Renal cortex interstitium (tissue), 11 donors: ENCODE measurements at regions not wholly inside any gene's neighbourhood (a gene's known extent, or its start where the extent isn't known, plus 50 kb on each side); places are given as distances from the start of the nearest gene placed in this dataset.

Source experiments
- DNase-seq, 11 donors: peaks; one replicate each; pipeline ENCODE4 v3.0.0-alpha.2; 2013; ENCODE audit warnings: low read depth in 9 of 11, low spot score in 4 of 11; ENCODE audit errors: extremely low read depth in 1 of 11

DNA sequence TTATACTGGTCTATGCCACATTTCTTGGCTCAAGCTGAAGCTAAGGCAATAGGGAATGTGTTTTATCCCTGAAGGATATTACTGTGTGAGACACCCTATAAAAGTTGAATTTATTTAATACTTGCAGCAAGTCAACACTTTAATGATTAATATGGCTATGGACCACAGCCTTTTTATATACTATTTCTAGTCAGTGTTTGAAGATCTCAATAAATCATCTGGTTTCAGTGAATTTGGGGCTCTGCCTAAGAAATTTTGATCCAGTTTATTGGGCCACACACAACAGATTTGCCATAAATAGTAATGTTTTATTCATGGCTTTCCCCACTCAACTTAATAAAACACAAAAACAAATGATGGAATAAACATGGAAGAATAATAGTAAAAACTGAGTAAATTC lies 698.3 kb downstream of the ADGRL2 start:
- peak in 6 of 11 donors; percentile 13 to 50 (median 35) for DNase-seq

DNA sequence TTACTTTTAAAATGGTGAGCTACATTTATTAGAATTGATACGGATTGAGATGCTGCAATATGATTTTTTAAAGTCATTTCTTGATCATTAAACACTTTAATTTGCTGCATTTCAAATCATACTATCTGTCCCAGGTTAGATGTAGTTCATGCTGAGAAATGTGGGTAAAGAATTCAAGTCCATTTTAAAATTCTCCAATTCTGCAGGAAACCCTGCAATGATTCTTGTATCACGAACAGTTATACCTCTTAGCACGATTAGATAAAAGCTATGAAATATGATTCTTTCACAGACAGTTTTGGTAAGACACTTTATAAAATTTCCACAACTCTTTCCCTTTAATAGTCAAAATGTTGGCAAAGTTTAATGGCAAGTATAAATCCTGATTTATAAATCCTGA lies 693.4 kb downstream of the ADGRL2 start:
- no peak for DNase-seq

DNA sequence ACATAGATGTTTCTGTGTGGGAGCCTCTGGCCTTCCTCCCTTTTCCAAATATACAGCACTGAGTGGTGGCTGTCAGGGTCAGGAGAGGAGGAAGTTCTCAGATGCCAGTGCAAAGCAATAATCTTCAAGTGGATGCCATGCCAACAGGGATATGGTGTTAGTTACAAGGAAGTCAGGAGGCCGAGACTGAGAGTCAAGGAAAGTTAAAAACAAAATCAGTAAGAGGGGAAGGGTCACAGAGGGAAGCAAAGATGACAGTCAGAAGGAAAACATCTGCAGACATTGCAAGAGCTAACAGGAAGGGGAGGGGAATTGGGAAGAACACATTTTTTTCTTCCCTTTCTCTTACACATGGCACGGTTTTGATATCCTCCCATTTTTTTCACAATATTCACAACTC lies 691.4 kb downstream of the ADGRL2 start:
- peak in 7 of 11 donors; percentile 5 to 50 (median 30) for DNase-seq

DNA sequence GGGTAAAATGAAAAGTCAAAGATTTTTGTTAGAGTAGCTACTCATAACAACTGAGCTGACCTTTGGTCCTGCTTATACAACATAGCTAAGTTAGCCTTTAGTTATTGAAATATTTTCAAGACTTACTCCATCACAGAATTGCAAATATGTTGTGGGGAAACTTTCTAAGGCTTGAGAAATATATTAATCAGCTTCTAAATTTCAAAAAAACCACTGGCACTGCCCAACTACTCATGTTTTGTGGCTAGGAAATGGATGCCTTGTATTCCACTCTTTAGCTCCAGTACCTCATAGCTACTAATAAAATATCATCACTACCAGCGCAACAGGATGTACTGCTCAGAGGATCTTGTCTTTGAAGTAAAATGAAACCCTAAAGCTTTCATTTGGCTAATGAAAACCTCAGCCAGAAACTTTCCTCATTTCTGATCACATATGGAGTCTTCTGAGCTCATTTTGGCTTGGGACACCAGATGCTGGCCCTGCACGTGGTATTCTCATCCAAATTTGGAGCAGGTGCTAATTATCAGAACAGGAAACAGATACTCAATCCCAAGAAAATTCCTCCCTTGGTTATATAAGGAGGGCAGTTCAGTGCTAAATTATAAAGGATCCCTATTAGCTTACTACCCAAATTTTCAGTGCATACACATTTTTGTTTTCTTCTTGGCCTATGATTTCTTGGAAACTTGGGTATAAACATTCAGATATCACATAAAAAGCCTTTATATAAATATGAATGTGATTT lies 690.7 kb downstream of the ADGRL2 start:
- DNase-seq: peak in 2 of 11 donors; percentile 4 to 19

DNA sequence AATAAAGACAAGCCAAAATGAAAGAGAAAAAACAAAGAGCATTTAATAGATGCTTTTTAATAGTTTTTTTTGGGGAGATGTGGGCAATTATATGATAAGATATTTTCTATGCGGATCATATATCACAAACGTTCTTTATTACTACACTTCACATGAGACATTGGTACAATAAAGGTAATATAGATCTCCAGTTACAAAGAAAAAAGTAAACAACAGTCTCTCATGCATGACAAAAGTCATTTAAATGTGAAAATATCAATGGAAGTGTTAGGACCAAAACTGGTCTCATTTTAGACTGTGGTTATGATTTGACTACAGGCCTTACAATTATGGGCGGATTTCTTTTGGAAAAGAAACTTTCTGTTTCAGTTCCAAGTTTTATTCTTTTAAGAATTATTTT lies 687.0 kb downstream of the ADGRL2 start:
- no peak for DNase-seq

DNA sequence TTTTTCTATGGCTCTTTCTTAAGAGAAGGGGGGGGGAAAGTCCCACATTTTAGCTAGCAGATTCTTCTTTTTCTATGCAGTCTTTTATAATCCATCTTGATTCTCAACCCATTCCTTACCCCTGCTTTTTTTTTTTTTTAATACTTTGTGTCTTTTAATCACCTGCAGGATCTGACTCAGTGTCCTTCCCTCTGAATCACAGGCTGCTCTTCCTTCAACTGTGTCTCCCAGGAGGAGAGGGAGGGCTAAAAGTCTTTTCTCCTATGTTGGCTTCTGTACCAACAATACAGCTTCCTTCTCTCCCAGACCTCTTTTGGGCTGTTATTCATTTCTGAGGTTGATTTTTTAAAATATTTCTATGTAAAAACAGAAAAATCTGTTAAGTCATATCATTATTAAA lies 686.2 kb downstream of the ADGRL2 start:
- no peak for DNase-seq

DNA sequence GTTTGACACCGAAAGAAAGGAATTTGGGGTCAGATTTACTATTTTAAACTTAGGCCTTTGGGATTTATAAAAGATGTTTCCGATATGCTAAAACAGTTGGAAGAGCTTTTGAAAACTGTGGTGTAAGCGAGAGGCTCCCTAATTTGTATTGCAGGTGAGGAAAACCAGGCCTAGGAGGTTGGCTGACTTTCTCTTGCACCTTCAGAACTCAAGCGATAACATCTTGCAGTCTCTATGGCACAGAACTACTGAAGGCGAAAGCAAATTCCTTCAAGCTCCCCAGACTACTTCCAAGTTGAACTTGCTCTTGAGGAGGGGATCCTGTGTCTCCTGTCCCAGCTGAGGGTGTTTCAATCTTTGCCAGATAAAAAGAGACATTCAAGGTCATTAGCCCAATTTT lies 685.7 kb downstream of the ADGRL2 start:
- no peak for DNase-seq

DNA sequence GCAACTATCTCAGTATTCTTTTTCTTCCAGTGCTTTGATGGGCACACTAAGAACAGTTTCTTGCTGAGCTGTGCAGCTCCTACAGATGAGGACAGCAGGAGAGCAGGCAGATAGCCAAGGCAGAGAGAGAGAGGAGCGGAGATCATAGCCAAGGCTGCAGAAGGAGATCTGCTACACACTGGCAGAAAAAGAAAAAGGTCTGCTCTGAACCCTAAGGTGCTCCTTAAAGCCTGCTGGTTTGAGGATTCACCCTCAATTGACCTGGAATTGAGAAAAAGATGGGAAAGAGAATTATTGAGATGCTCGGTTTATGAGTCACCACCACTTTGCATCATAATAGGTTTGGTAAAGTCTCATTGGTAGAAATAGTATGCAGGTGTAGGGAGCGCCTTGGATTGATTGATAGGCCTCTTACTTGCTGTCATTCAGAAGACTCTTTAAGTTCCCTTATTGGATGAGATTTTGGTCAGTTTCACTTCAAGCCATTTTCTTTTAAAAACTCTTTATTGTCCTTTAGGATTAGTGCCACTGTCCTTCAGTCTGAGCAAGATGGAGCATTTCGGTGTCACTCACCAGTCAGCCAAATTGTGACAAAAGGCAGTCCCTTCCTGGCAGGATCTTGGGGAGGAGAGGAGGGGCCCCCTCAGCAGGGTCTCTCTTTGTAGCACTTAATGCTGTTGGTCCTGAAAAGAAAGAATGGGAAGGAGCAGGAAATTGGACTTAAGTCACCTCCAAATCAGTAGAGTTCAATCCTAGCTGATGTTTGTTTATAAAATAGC lies 685.0 kb downstream of the ADGRL2 start:
- DNase-seq: peak in 1 of 11 donors; percentile 7

DNA sequence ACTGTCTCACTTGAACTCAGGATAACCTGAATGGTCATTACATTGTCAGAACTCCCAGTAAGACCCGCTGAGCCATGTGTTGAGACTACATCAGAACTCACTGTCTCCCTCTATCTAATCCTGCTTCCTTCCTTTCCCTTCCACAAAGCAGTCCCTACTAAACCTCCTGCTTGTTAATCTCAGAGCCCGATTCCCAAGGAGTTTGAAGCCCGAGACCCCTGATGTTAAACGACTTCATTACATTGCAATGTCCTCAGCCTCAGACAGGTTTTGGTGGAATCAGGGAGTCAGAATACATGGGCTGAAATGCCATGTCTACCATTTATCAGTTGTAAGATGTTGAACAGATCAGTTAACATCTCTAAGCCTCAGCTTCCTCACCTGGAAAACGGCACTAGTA lies 682.4 kb downstream of the ADGRL2 start:
- no peak for DNase-seq

DNA sequence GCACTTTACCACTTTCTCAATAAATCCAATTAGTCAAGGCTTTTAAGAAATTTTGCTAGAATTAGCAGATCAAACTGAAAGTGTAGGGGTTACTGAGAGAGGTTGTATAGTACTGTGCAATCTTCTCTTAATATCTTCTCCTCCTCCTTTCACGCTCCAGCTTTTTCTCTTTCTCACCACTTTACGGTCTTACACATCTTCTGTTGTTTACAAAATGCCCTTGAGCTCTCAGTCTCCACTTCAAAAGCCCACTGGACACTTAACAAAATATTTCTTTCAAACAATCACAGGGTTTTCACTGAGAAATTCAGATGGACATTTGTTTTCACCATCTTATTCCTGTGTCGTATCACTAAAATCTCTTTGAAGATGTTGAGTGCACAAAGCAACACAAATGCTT lies 678.2 kb downstream of the ADGRL2 start:
- no peak for DNase-seq

DNA sequence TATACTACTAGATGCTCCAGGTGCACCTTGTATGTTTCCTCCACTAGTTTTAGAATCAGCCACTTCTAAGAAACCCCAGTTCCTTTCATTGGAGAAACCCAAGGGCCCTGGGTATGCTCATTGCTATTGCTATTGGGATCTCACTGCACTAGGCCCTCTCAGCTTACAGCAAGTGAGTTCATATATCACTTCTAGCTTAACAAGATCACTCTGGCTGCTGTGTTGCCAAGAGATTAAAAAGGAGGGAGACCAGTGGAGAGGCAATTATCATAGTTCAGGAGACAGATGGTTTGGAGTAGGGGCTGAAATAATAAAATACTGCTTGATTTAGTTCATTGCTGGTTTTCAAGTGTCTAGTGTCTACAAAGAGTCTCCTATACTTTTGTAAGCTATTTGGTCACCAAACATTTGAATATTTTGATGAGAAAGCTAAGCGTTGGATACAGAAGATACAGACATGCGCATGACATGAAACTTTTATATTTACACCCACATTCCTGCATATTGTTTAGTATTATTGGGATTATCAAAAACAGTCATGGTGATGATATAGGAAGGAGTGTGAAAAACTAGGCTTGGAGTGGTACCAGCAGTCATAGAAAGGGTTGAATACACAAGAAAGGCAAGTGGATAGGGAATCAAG lies 671.9 kb downstream of the ADGRL2 start:
- no peak for DNase-seq

DNA sequence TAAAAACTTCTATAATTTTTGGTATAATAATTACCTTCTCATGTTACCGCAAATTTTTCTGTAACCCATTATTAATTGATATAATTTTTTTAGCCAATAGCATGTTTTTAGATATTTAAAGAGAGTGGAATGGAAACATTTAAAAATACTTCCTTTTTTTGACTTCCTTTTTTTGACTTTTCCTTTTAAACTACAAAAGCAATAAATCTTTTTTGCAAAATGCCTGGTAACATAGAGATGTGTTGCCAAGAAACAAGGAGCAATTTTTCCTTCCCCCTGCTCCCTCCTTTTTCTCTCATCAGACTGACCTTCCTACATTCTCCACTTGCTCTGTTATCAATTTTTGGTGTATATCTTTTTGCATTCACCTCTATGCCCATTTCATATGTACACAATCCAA lies 666.2 kb downstream of the ADGRL2 start:
- DNase-seq: no peak

DNA sequence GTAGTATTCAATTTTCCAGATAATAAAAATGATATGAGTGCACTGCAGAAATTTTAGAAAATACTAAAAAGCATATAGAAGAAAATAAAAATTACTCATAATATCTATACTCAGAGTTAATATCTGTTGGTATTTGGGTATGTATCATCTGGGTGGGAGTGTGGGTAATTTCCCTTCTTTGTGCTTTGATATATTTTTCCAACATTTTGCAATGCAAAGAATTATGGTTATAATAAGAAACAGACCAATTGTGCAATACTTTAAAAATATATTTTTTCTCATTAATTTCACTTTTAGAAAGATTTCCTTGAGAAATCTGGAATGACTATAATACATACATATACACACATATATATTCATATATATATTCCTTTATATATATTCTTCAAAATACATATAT lies 665.7 kb downstream of the ADGRL2 start:
- DNase-seq: no peak

DNA sequence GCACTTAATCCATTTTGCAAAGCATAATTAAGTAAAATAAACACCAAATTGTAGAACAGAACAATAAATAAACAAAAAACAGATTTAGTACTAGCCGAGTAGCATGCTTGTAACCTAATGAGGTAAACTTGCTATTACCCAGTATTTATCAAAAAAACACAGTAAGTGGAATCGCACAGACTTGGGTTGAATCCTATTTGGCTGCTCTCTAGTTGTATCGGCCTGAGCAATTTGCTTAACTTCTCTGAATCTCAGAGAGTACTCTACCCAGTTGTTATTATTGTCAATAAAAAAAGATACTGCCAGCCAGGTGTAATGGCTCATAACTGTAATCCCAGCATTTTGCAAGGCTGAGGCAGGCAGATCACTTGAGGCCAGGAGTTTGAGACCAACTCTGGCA lies 664.3 kb downstream of the ADGRL2 start:
- no peak for DNase-seq

DNA sequence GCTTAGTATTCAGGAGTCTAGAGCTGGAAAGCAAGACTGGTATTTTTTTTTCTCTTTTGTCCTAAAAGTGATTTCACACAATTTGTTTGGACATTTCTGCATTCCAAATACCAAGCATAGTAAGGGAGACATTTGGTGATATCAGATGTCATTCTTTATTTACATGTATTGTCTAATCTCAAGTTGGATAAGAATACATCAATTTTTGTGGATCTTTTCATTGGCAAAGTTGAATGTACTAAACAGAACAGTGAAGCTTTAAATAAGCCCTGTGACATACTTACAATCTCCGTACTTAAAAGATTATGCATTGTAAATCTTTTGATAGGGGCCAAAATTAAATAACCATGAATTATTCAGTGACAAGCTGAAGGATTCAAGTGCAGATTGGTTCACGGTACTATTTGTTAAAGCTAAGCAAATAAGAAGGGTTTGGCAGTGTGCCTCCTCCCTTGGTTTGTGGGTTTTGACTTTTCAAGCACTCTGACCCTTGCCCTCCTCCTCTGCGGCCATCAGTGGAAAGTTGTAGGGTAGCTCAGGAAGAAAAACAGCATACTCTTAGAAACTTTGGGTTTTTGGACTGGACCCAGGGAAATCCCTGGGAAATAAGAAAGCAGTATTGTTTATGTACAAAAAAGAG lies 663.7 kb downstream of the ADGRL2 start:
- DNase-seq: peak; percentile 50 to 88 (median 76)

DNA sequence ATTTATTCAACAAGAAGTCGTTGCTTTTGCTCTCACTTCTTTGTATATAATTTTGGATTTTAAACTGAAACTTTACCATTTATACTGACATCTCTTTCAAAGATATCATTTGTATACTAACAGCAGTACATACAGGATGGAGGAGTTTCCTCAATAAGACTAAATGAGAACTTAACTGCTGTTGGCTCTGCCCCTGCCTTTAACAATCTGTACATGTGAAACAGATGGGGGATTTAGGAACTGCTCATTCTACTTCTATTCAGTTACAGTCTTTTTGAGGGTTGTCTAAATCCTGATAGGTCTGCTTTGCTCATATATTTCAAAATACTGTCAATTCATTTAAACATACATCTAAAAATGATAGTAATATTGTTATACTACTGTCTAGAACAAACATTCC lies 663.2 kb downstream of the ADGRL2 start:
- DNase-seq: peak in 2 of 11 donors; percentile 2 to 9

DNA sequence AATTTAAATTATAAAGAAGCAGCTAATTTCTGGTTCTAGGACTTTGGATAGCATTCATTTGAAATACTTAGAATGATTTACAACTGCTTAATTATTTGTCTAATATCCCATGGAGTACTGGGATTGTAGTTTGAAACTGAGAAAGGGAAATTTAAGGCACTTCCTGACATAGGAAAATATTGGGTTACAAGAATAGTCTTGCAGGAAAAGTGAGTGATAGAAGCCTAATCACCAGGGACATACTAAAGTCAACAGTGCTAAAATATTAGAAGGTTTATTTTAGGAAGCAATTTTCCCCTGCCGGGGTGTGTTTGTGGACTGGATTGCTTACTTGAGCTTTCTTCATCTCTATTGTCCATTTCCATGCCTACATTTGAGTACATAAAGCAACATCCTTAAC lies 661.6 kb downstream of the ADGRL2 start:
- peak in 3 of 11 donors; percentile 13 to 25 (median 15) for DNase-seq

DNA sequence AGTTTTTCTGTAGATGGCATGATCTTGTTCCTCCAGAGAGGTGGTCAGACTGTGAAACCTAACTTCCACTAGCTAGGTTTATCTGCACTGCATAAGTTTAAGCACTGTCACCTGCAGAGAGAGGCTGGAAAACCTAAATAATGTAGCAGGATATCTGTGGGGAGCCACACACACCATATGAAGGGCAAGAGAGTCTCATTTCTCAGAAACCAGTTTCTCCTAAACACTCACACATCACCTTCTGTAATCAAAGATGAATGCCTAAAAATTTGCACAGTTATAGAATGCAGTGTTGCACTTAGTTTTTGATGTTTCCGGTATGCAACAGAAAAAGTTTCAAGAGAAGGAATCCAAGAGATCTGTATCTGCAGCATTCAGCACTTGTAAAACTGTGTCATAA lies 654.6 kb downstream of the ADGRL2 start:
- no peak for DNase-seq

DNA sequence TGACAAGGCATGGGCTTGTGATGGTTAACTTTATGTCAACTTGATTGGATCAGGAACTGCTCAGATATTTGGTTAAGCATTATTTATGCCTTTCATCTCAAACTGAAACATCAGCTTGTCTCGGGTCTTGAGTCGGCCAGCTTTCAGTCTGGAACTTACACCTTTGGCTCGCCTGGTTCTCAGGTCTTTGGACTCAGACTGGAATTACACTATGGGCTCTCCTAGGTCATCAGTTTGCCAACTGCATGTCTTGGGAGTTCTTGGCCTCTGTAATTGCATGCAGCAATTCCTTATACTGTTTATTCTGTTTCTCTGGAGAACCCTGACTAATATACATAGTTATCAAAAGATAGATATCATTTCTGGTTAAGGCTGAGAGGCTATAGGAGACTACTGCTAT lies 653.7 kb downstream of the ADGRL2 start:
- DNase-seq: no peak
